NCI-H2171 (cell line): ENCODE measurements at regions not wholly inside any gene's neighbourhood (a gene's known extent, or its start where the extent isn't known, plus 50 kb on each side); places are given as distances from the start of the nearest gene placed in this dataset.
"Not testable (repeated sequence)": the region's sequence is repeated elsewhere in the genome, so short reads cannot be mapped to it uniquely, and the experiment has no call there.

Experiments used
- DNase-seq: peaks from one replicate; lab custom pipeline; 2025; lab: John Stamatoyannopoulos, UW

DNA sequence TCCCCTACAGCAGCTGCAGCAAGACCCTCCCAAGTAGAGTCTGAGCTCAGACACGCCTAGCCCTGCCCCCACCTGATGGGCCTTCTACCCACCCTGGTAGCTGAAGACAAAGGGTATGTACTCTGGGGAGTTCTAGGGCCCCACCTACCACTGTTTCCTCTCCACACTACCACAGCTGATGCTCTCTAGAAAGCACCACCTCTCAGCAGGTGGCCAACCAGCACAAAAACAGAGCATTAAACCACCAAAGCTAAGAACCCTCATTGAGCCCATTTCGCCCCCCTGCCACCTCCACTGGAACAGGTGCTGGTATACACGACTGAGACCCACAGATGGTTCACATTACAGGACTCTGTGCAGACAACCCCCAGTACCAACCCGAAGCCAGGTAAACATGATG, 258.9 kb downstream of the SETD4 start:
- DNase-seq = no peak

DNA sequence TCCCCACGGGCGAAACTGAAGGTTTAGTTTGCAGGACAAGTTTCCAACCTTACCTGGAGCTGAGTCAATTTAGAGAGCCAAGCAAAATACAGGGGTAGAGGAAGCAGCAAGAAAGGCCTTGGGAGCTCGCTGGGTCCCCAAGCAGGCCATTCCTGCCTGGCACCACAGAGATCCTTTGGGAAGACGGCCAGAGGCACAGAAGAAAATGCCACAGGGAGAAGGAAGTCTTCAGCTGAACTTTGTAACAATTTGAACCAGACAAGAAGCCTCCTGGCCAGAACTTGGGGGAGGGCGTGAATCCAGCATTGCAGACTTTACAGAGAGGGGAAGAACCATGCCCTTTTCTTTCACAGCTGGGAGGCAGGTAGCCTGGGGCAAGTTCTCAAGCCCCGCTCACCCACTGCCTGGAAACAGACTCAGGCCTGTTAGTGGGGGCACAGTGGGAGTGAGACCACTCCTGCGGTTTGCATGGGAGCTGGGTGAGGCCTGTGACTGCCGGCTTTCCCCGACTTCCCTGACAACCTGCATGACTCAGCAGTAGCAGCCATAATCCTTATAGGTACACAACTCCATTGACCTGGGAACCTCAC, 259.4 kb downstream of the SETD4 start:
- not testable (repeated sequence) for DNase-seq

DNA sequence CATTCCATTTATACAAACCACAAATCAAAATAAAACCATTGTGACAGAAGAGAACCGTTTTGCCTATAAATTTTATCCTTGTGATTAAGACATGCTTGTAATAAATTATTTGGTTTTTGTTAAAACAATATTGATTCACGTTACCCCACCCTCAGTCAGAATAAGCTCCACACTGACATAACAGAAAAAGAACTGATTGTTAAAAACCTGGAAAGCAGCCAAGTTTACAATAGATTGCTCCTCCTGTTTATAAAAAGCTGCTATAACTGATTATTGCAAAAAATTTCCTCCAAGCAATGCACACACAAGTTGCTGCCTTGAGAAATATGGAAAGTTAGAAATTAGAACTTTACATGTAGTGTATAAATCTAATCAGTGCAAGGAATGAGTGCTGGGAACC, 263.5 kb downstream of the SETD4 start:
- no peak for DNase-seq

DNA sequence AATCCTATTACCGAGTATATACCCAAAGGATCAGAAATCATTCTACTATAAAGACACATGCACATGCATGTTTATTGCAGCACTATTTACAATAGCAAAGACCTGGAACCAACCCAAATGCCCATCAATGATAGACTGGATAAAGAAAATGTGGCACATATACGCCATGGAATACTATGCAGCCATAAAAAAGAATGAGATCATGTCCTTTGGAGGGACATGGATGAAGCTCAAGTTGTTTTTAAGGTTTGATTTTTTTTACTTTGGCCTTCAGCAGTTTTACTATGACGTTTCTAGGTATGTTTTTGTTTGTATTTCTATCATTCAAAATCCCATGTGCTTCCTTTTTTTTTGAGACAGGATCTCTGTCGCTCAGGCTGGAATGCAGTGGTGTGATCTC, 265.8 kb downstream of the SETD4 start:
- DNase-seq = not testable (repeated sequence)

DNA sequence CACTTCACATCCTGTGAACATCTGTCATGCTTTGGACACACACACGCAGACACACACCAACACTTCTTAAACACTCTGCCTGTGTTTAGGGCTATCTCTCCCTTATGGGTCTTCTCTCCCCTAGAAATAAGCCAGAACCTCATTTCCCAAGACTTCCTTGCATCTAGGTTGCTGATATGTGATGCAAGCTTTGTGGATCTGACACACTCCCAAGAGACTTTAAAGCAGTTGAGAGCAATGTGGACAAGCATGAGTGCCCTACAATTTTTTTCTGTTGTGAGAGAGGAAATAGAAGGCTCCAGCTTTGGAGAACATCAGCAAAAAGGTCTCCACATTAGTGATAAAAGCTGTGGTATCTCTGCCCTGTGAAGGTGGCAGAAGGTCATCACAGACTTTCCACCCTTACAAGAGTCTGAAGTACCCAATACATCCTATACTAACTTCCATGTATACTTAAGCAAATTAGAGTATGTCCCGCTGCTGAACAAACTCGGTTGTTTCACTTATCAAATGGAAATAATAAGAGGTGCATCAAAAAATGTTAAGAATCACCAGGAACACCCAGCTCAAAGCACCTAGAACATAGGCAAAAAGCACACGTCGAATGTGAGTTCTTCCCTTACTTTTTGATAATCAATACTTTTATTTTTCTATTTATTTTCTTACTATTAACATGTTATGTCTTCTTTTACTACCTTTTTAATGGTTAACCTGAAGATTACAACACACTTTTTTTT, 267.6 kb downstream of the SETD4 start:
- no peak for DNase-seq

DNA sequence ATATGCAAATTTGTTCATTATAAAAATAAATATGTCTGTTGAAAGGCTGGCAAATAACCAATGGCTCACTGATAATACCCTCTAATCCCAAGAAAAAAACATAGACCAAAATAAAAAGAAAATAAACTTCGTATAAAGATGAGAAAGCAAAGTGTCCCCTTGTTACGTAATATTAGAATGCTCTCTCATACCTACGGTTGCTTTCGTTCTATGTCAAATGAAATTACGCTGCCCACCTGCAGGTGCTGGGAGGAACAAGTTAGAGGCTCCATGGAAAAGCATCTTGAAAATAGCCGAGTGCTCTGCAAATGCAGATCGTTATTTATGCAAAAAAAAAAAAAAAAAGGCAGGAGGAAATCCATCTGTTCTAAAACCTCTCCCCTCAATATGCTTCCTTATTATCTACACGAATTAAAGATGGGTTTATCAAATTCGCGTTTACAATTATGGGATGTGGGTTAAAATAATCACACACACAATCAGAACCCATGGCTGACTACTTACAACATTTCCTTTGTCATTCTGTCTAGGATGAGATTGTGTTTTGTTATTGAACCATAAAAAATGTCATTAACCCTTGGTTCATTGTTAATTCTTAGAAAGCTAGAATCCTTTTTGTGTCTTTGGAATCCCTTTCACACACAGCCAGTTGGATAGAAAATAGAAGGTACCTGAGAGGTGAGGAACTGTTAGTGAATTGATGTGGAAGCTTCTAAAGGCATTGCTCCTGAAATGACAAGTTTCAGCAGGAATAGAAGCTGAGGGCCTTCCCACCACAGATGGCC, 268.6 kb downstream of the SETD4 start:
- DNase-seq = no peak

DNA sequence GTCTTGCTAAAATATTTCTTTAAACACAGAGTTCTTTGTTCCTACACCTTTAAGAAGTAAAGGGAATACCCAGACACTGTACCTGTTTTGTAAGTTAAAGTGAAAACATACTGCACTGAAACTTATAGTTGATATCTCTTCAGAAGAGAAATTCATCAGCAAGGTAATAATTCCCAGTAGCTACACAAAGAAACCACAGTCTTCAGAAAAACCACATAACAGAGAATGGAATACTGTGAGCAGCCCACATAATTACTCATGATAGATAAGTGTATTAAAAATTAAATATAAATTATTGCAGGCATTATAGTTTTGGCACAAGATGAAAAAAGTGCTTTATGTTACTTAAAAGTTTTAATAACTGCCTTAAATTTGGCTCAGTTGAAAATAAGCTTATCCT, 276.6 kb downstream of the SETD4 start:
- DNase-seq = no peak

DNA sequence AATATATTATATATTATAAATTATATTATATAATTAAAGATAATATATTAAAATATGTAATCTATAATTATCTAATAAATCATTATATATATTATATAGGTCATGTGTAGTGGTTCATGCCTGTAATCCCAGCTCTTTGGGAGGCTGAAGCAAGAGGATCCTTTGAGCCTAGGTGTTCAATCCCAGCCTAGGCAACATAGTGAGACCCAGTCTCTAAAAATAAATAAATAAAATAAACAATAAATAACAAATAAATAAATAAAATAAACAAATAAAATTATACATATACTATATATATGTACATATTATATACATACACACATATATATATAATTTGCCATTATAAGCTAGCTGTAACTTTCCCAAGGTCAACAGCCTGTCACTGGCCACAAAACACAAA, 277.7 kb downstream of the SETD4 start:
- DNase-seq = no peak

DNA sequence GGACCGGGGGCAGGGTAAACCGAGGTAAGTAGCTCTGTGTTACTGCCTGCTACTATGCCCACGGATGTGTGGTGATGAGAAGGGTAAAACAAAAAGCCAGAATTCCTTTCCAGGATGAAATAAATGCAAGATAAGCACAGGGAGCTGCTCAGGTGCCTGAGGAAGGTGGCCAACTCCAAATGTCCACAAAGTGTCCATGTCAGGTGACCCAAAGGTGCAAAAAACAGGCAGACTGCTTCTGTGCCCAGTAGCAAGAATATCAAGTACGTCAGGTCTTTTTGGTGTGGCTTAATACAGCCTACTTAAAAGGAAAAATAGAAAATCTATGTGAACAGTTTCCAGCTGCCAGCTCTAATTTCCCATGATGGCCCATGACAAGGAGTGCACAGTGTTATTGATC, 279.3 kb downstream of the SETD4 start:
- no peak for DNase-seq

DNA sequence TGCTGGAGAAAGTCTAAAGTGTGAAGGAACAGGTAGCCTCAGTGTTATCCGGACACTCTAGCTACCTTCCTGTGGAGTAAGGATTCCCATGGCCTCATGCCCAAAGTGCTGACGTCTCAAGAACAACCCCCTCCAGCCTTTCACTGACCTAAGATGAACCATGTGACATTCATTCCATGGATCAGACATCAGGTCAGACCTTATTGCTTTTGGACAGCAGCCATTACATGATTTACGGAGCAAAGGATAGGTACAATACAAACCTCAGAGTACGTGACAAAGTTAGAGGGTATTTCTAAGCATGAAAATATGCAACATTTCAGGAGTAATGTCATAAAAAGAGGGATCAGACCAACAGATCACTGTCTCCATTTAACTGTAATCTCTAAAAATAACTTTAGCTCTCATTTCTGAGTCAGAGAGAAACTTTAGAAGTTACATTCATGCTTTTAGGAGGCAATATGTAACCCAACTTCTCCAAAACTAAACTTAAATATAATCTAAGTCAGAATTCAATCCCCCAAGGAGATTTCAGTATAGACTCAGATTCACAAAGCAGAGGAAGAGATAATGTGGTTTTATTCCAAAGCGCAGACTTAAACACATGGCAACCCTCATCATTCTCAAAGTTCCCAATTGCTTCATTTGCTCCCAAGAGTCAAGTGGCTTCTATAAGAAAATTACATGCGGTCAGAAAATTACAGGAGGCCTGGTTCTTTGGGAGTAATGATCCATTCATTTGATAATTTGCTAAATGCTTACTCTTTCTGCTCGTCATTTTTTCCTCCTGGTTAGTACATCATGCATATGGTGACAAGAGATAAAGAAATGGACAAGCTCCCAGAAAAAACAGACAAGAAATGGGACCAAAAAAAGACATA, 280.4 kb downstream of the SETD4 start:
- no peak for DNase-seq

DNA sequence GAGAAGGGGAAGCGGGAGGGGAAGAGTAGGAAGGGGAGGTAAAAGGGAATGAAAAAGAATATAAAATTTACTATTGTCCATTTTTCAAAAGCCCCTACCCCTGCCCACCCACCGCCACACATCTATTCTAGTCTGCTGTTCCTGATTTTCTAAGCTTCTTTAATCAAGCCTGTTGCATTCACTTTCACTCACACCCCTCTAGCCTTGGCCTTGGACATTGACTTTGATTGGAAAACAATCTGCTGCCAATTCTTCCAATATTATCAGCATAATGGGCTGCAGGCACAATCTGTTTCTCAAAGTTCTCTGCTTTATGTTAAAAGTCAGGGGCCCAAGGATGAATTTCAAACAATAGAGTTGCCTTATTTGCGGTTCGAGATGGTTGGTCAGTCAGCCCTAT, 281.2 kb downstream of the SETD4 start:
- no peak for DNase-seq

DNA sequence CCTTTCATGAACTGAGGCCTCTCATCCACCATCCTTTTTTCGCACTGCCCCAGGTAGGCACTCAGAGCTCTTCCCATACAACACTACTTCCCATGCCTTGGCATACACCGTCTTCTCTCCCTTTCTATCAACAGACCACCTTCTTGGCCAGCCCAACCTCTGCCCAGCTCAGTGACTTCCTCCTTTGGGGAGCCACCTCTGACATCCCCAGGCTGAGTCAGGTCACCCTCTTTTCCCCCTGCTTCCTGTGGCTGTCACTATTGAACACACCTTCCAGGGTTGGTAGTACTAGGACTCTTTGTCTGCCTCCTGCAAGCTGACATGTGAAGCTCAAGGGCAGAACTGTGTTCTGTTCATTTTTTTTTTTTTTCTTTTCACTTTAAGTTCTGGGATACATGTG, 283.2 kb downstream of the SETD4 start:
- DNase-seq = no peak

DNA sequence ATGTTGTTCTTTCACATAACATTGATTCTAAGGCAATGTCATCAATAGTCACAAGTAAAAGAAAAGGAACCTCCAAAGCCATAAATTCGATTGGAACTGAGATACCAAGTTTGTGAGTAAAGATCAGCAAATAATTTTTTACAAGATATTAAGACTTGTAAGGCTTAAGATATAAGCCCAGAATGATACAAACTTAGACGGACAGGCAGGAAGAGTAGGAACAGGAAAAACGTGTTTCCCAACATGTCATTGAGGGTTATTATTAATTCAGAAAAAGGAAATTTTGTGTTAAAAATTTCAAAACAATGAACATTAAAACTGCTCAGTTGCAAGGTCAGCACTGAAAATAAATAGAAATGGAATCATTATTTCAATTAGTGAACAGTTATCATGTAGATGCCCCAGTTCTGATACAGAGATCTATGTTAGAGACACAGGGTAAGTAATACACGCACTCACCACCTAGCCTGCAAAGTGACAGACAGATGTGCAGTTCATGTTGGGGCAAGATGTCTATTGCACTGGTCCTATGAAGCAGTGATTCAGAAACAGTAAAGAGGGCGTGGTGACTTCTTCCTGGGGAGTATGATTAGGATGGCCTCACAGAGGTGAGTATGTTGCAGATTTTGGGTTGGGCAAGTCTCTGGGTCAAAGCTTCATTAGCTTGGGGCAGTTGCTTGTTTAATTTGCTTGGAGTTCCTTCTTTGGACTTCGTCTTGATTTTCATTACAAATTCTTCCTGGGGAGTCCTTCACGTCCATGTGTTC, 284.4 kb downstream of the SETD4 start:
- no peak for DNase-seq

DNA sequence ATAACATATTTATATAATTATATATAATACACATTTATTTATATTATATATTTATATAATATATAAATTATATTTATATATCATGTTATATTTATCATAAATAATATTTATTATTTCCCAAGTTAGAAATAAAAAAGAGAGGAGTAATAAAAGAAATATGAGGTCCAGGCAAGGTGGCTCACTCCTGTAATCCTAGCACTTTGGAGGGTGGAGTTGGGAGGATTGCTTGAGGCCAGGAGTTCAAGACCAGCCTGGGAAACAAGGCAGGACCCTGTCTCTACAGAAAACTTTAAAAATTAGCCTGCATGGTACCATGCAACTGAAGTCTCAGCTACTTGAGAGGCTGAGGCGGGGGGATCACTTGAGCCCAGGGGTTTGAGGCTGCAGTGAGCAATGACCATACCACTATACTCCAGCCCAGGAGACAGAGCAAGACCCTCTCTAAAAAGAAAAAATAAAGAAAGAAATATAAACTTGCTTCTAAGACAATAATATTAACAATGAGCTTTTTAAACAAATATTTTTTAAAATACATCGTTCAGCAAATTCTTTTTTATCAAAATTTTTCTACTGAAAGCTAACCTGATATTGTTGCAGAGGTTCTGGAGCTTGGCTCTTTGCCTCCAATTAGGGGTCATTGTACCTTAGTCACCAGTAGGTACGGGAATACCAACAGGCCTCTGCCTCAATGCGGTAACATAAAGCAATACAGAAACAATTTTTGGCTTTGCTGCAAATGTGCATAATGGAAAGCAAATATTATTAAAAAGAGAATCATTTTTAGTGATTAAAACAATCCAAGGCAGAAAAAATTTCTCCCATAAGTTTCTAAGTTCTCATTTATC, 290.0 kb downstream of the SETD4 start:
- no peak for DNase-seq

DNA sequence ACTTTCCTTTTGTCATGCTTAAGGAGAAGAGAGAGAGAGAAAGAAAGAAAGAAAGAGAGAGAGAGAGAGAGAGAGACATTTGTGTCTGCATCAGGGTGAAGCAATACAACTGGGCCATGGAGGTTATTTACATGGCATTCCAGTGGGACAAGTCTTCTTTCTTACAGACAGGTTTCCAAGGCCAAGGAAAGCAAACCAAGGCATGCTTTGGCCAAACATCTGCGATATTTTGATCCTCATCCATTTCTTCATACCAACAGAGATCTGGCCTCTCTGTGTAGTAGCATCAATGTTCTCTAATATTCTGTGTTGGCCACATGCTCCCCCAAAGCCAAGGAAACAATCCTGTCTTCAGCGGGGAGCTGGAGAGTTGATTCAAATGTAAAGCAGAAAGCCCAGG, 292.1 kb downstream of the SETD4 start:
- DNase-seq = no peak

DNA sequence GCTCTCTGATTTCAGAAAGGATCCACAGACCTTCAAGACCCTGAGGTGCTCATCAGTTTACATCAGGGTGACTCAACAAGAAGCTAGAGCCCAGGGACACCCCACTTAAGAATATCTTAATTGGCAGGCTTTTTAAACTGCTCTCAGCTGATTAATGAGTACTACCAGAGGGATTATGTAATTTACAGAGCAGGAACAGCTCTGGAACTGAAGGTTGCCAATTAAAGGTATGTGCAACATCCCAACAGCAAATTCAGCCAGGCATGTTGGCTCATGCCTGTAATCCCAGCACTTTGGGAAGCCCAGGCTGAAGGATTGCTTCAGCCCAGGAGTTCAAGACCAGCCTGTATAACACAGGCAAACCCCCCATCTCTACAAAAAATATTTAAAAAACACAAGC, 295.7 kb downstream of the SETD4 start:
- no peak for DNase-seq

DNA sequence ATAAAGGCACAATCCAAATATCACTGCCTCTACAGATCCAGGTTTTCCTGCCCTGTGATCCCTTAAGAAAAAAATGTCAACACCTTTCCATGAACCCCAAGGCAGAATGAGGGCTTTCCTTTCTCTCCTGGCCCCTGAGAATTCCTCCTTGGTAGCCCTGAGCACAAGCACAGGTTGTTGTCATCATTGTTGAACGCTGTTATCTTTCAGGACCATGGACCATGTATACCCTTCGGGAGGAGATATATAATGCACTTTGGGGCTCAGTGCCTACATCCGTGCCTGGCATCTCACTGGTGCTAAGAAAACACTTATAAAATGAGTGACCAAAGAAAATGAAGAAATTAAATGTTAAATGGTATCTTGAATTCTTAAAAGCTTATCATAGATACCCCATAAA, 296.2 kb downstream of the SETD4 start:
- DNase-seq = no peak

DNA sequence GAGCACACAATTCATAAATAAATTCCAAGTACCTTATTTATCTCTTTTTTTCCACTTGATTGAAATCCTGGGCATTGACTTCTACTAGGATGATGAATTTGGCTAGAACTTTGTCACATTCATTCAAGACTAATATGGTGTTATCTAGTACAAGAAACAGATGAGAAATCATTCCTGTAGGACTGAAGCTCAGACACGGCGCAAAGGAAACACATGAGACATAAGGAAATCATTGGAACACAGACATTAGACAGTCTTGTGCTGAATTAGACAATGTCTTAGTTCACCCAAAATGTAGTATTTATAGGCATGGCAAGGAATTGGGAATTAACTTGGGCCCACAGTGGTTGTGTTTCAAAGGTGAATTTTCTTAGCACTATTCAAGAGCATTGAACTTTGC, 305.7 kb downstream of the SETD4 start:
- no peak for DNase-seq

DNA sequence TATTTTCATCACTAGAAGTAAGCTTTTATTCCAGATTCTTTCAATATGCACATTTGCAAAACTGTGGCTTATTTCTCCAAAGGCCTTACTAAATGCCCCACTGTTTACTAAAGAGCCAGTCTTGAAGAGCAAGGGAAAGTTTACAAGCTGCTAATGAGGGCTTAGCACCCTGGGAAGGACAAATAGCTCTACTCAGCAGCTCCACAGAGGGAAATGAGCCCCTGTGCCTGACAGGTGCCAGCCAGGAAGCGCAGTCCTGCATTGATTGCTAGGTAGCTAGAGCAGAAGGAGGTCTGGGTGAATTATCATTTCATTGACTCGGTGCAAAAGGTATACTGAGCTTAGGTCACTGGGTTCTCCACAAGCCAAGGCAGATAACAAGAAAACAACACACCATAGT, 307.0 kb downstream of the SETD4 start:
- DNase-seq = no peak

DNA sequence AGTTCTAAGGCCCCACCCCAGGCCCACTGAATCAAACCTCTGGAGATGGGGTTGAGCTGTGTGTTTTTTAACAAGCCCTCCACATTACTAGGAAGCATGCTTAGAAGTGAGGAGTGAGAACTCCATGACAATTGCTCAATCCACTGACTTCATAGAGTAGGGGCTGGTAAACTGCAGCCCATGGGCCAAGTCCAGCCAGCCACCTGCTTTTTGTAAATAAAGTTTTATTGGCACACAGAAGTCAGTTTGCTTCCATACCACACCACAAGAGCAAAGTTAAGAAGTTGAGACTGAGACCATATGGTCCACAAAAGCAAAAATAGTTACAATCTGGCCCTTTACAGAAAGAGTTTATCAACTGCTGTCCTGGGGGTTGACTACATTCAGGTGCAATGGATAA, 309.2 kb downstream of the SETD4 start:
- no peak for DNase-seq

DNA sequence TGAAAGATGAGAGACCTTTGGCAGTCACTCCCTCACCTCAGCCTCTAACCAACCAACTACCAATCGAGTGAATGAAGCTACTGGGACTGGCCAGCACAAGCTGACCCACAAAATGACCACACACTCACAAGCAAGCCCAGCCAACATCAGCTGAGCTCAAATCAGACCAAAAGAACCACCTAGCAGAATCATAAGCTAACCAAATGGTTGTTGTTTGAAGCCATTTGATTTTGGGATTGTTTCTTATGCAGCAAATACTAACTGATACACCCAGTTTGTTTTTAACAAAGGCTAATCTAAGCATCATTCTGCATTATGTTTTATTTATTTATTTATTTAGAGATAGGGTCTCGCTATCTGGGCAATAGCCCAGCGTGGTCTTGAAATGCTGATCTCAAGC, 310.4 kb downstream of the SETD4 start:
- no peak for DNase-seq
